ENCODE measurements at regions not wholly inside any gene's neighbourhood (a gene's known extent, or its start where the extent isn't known, plus 50 kb on each side); places are given as distances from the start of the nearest gene placed in this dataset.

DNA sequence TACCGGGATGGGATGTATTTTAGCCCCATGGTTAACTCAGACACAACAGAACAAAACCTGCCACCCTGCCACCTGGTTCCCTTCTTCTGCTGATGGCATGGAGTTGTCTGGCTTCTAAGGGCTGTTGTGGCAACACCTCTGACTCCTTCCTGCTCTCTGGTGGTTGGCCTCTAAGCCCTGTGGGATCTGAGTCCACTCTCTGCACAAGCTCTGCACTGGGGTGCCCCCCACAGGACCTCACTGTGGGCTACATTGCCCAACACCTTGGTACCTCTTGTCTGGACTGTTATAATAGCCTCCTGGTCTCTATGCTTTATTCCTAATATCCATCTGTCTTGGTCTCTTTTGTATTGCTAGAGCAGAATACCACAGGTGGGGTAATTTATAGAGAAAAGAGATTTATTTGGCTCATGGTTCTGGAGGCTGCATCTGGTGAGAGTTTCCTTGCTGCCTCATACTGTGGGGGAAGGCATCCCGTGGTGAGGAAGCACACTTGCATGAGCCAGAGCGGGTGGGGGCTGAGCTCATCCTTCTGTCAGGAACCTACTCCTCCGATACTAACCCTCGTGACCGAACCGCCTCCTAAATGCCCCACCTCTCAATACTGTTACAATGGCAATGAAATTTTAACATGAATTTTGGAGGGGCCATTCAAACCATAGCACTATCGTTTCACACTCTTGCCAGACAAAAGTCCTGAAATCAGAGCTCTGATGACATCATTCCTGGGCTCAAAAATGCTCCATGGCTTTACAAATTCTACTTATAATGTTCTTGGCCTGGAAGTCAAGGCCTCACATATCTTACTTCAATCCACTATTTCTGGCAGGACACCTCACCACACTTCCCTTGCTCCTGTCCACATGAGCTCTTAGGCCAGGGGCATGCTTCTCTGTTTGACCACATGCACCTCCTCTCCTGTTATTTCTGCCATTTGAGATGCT lies 127.2 kb downstream of the PAX1 start:
- intact Hi-C loops (cut with DNase I; ENCODE audit: low total_unique reads), result no loop called here
- no peaks in the 10 kb centered on the region for H3K4me1 ChIP-seq
- H3K27ac ChIP-seq, result peak overlapping the region in 1 of 2 donors; percentile 14
- H3K4me3 ChIP-seq, result no peak overlapping the region
- no peaks in the 10 kb centered on the region for H3K27me3 ChIP-seq
- no peaks in the 10 kb centered on the region for H3K9me3 ChIP-seq
- no peaks in the 10 kb centered on the region for H3K36me3 ChIP-seq
- TF ChIP-seq POLR2A (IDR thresholded peaks at IDR 0.05), result no peak
- no peak for TF ChIP-seq CTCF (IDR thresholded peaks at IDR 0.05)
- peak; percentile 26 to 31 for DNase-seq

DNA sequence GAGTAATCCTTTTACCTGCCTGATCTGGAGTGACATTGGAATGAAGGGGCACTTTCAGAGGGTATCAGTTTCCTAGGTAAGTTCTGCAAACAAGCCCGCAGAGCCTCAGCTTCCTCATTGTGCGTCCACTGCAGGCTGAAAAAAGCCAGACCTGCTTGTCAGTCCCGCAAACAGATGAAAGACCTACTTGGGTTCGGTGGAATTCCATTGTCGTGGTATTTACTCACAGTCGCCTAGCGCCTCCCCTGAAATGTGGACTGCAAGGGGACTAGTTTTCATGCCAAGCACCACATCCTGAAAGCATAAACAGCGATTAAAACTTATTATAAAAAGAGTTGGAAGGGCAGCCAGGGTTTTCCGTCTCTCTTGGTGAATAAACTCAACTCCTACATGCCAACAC lies 121.5 kb downstream of the PAX1 start:
- H3K36me3 ChIP-seq, result no peaks in the 10 kb centered on the region
- TF ChIP-seq POLR2A (IDR thresholded peaks at IDR 0.05), result no peak
- no peak for TF ChIP-seq CTCF (IDR thresholded peaks at IDR 0.05)
- DNase-seq, result no peak
- H3K27ac ChIP-seq, result no peak overlapping the region
- intact Hi-C loops (cut with DNase I; ENCODE audit: low total_unique reads), result no loop called here
- no peaks in the 10 kb centered on the region for H3K27me3 ChIP-seq
- H3K4me1 ChIP-seq, result no peaks in the 10 kb centered on the region
- no peaks in the 10 kb centered on the region for H3K9me3 ChIP-seq
- H3K4me3 ChIP-seq, result no peak overlapping the region

- Histone ChIP-seq H3K27me3 (no peaks in the 10 kb centered on the region), H3K4me1 (no peaks in the 10 kb centered on the region), H3K36me3 (no peaks in the 10 kb centered on the region), H3K4me3 (no peak overlapping the region), H3K27ac (no peak overlapping the region), H3K9me3 (no peaks in the 10 kb centered on the region)
- no peak for TF ChIP-seq POLR2A (IDR thresholded peaks at IDR 0.05)
- no peak for TF ChIP-seq CTCF (IDR thresholded peaks at IDR 0.05)
- intact Hi-C loops (cut with DNase I; ENCODE audit: low total_unique reads), result no loop called here
- DNase-seq, result no peak
Observed at GRCh38 chr20:21821358-21821757, 115.9 kb downstream of the PAX1 start.

- Histone ChIP-seq H3K36me3 (no peaks in the 10 kb centered on the region), H3K27ac (no peak overlapping the region), H3K27me3 (no peaks in the 10 kb centered on the region), H3K4me3 (no peak overlapping the region), H3K4me1 (no peaks in the 10 kb centered on the region), H3K9me3 (no peaks in the 10 kb centered on the region)
- TF ChIP-seq CTCF (IDR thresholded peaks at IDR 0.05) (no peak), POLR2A (IDR thresholded peaks at IDR 0.05) (no peak)
- intact Hi-C loops (cut with DNase I; ENCODE audit: low total_unique reads), result no loop called here
- no peak for DNase-seq
Observed at GRCh38 chr20:21820688-21821087, 115.2 kb downstream of the PAX1 start.

DNA sequence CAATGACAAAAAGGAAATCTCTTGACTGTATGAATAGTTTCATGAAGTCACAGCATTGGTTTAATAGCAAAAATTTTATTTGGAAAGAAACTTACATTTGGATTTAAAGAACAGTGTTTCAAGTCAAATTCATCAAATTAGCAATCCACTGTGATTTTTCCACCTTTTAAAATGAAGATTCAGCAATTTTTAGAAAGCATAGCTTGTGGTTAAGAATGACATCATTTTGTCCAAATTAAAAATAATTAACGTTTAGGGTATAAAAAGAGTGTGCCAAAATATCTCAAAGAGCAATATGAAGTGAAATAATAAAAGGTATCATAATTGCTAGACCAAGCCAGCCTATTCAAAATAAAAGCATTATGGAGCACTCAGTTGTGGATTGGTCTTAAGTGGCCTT lies 114.6 kb downstream of the PAX1 start:
- TF ChIP-seq POLR2A (IDR thresholded peaks at IDR 0.05) (no peak), CTCF (IDR thresholded peaks at IDR 0.05) (no peak)
- Histone ChIP-seq H3K4me1 (no peaks in the 10 kb centered on the region), H3K27me3 (no peaks in the 10 kb centered on the region), H3K4me3 (no peak overlapping the region), H3K36me3 (no peaks in the 10 kb centered on the region), H3K9me3 (no peaks in the 10 kb centered on the region), H3K27ac (no peak overlapping the region)
- intact Hi-C loops (cut with DNase I; ENCODE audit: low total_unique reads), result no loop called here
- DNase-seq, result no peak
